Progenitor cell of endocrine pancreas (in vitro differentiated cells): ENCODE measurements at regions not wholly inside any gene's neighbourhood (a gene's known extent, or its start where the extent isn't known, plus 50 kb on each side); places are given as distances from the start of the nearest gene placed in this dataset.

Source experiments
- DNase-seq: peaks from one replicate; pipeline ENCODE4 v3.0.0; 2021; ENCODE audit warnings: low spot score; ENCODE audit not compliant: unreplicated experiment
- H3K27ac Mint-ChIP-seq: 2 replicates; pipeline ENCODE4 v1.8.0; 2021; ENCODE audit warnings: mild to moderate bottlenecking, moderate library complexity, mixed read lengths
- H3K27me3 Mint-ChIP-seq: 2 replicates; pipeline ENCODE4 v1.8.0; 2021; ENCODE audit warnings: mixed read lengths
- H3K36me3 Mint-ChIP-seq: 2 replicates; pipeline ENCODE4 v1.8.0; 2022; ENCODE audit warnings: mixed read lengths; ENCODE audit not compliant: insufficient read depth
- H3K4me1 Mint-ChIP-seq: 2 replicates; pipeline ENCODE4 v1.8.0; 2021; ENCODE audit warnings: low read depth, mixed read lengths
- H3K4me3 Mint-ChIP-seq: 2 replicates; pipeline ENCODE4 v1.8.0; 2021; ENCODE audit warnings: low read depth, mild to moderate bottlenecking, moderate library complexity, mixed read lengths
- H3K9me3 Mint-ChIP-seq: 2 replicates; pipeline ENCODE4 v1.8.0; 2021; ENCODE audit warnings: low read depth, mixed read lengths
- TF ChIP-seq, protein P1 (sequence below): fragments of 200-600 bp; sonication (generic); IDR thresholded peaks from one replicate; pipeline ENCODE4 v1.5.0; 2021; ENCODE audit warnings: antibody characterized with exemption, mild to moderate bottlenecking; ENCODE audit not compliant: unreplicated experiment

DNA sequence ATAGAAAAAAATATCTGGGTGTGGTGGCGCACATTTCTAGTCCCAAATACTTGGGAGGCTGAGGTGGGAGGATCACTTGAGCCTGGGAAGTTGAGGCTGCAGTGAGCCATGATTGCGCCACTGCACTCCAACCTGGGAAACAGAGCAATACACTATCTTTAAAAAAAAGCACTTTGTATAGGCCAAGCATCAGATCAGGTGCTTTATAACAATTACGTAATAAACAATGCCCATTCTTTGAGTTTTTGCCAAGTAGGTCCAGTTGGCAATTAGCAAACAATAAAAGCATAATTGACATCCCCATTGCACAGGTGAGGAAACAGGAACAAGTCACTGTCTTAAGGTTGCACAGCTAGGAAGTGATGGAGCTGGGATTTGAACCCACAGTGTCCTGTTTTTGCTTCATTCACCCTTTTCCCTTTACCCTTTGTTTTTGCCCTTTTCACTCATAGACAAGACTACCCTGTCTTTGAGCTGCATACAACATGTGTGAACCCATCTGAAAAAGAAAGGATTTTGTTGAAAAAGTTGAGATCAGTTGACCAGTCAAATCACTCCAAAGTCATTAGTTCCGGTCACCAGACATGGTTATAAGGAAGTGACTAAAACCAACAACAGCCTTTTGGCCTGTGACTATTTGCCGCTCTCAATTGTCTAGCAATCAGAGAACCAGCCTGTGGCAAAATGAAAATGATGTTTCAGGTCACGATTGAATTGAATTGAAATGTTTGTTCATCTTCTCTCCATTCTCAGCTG, 303.6 kb downstream of the TFAP2C start:
- Mint-ChIP-seq H3K4me3 (no peak overlapping the region), H3K27me3 (peaks cover 43% of the 10 kb centered on the region), H3K36me3 (no peaks in the 10 kb centered on the region), H3K4me1 (no peaks in the 10 kb centered on the region), H3K27ac (no peak overlapping the region), H3K9me3 (no peaks in the 10 kb centered on the region)
- DNase-seq: no peak
- TF ChIP-seq, protein P1, sequence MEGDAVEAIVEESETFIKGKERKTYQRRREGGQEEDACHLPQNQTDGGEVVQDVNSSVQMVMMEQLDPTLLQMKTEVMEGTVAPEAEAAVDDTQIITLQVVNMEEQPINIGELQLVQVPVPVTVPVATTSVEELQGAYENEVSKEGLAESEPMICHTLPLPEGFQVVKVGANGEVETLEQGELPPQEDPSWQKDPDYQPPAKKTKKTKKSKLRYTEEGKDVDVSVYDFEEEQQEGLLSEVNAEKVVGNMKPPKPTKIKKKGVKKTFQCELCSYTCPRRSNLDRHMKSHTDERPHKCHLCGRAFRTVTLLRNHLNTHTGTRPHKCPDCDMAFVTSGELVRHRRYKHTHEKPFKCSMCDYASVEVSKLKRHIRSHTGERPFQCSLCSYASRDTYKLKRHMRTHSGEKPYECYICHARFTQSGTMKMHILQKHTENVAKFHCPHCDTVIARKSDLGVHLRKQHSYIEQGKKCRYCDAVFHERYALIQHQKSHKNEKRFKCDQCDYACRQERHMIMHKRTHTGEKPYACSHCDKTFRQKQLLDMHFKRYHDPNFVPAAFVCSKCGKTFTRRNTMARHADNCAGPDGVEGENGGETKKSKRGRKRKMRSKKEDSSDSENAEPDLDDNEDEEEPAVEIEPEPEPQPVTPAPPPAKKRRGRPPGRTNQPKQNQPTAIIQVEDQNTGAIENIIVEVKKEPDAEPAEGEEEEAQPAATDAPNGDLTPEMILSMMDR: no peak

DNA sequence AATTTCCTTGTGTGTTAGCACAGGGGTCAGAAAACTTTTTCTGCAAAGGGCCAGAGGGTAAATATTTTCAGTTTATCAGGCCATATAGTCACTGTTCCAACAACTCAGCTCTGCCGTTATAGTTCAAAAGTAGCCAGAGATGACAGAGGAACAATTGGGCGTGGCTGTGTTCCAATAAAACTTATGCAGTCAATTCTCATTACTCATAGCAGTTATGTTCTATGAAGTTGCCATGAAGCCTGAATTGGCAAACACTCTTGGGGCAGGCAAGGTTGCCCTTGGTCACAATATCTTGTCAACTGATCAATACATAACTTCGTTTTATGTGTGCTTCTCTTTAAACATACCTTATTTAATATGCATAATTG, 304.2 kb downstream of the TFAP2C start:
- DNase-seq: no peak
- H3K27me3 Mint-ChIP-seq: peaks cover 38% of the 10 kb centered on the region
- no peaks in the 10 kb centered on the region for H3K4me1 Mint-ChIP-seq
- no peaks in the 10 kb centered on the region for H3K9me3 Mint-ChIP-seq
- no peak overlapping the region for H3K27ac Mint-ChIP-seq
- no peaks in the 10 kb centered on the region for H3K36me3 Mint-ChIP-seq
- no peak overlapping the region for H3K4me3 Mint-ChIP-seq
- TF ChIP-seq, protein P1: no peak

DNA sequence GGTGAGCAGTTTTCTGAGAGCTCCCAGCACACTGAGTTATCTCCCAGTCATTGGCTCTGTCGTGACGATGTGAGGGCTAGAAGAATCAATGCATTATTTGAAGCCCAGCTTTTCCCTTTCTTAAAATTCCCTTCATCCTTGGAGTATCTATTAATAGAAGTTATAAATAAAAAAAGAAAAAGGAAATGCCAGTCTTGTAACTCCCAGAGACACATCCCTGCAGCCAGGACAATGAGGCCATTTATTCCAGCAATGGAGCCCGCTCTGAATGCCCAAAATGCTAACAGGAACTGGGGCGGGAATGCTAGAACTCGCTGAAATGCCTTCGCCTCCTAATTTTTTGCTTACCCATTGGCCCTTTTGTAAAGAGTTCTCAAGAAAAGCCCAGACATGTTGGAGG, 305.8 kb downstream of the TFAP2C start:
- Mint-ChIP-seq H3K9me3 (no peaks in the 10 kb centered on the region), H3K4me1 (no peaks in the 10 kb centered on the region), H3K27ac (no peak overlapping the region), H3K27me3 (peaks cover 30% of the 10 kb centered on the region), H3K4me3 (no peak overlapping the region), H3K36me3 (no peaks in the 10 kb centered on the region)
- TF ChIP-seq, protein P1: no peak
- DNase-seq: no peak

DNA sequence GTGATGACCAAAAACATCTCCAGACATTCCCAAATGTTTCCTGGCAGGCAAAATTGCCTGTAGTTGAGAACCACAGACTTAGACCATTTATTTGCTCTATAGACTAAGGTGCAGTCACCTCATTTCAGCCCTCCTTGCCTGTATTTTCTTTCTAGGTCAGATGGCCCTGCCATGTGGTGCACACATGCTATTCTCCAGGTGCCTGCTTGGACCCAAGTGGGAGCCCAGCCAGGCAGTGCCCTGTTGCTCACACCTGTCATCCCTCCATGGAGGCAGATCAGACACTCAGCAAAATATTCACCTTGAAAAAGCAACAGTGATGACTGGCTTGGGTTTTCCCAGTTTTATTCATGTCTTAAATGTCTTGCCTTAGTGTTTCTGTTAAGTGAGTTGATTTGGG, 311.4 kb downstream of the TFAP2C start:
- no peaks in the 10 kb centered on the region for H3K9me3 Mint-ChIP-seq

DNA sequence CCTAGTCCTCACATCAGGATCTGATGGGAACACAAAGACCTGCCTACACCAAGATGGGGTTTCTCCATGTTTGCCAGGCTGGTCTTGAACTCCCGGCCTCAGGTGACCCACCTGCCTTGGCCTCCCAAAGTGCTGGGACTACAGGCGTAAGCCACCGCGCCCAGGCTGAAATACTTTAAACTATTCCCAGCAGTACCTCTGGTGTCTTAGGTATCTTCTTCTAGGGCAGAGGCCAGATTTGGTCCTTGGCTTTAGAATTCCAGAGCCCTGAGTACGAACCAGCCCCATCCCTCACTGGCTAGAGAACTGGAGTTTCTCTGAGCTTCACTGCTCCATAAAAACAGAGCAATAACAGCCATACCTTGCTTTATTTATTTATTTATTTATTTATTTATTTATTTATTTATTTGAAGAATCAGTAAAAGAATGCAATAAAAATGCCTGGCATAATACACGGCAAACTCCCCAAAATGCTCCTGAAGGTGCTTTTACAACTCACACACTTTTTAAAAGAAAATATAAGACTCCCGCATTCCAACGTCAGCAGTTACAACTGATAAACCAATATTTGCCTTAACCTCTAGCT, 312.1 kb downstream of the TFAP2C start:
- DNase-seq: no peak
- Mint-ChIP-seq H3K9me3 (no peaks in the 10 kb centered on the region), H3K27ac (no peak overlapping the region), H3K4me3 (no peak overlapping the region), H3K27me3 (peaks cover 27% of the 10 kb centered on the region), H3K4me1 (peaks cover 5% of the 10 kb centered on the region), H3K36me3 (no peaks in the 10 kb centered on the region)
- TF ChIP-seq, protein P1: no peak

More for the DNA sequence above, 311.4 kb downstream of the TFAP2C start:
- no peak for DNase-seq
- no peak overlapping the region for H3K27ac Mint-ChIP-seq
- TF ChIP-seq, protein P1: no peak
- peaks cover 25% of the 10 kb centered on the region for H3K27me3 Mint-ChIP-seq
- peaks cover 5% of the 10 kb centered on the region for H3K4me1 Mint-ChIP-seq
- no peak overlapping the region for H3K4me3 Mint-ChIP-seq
- no peaks in the 10 kb centered on the region for H3K36me3 Mint-ChIP-seq
